ENCODE measurements at regions not wholly inside any gene's neighbourhood (a gene's known extent, or its start where the extent isn't known, plus 50 kb on each side); places are given as distances from the start of the nearest gene placed in this dataset.
A peak's percentile ranks its signal among the peaks of the same experiment; 100 is the strongest.

- POLR2A ChIA-PET, result no interaction called here
- CTCF ChIA-PET, result no interaction called here
- TF ChIP-seq CTCF (IDR thresholded peaks at IDR 0.05; ENCODE audit: low read depth, low read length), result no peak
- Histone ChIP-seq H3K4me3 (ENCODE audit: low read depth, low read length) (no peak overlapping the region), H3K27ac (ENCODE audit: low read depth, low read length) (no peak overlapping the region), H3K27me3 (ENCODE audit: control insufficient read depth, insufficient read depth, low read length) (no peaks in the 10 kb centered on the region), H3K9me3 (ENCODE audit: control insufficient read depth, insufficient read depth, low read length) (no peaks in the 10 kb centered on the region)
- no peak for DNase-seq (ENCODE audit: low read depth, low spot score)
Measured at GRCh38 chr3:59131016-59131766, 81.4 kb upstream of the CFAP20DC start.

- POLR2A ChIA-PET, result no interaction called here
- CTCF ChIA-PET, result interaction anchor here (0.6 to 2.1 kb wide), 2 partner anchors 134 to 305 kb away, joined by 3 to 6 read pairs; no protein-coding TSS in a partner anchor
- H3K9me3 ChIP-seq (ENCODE audit: control insufficient read depth, insufficient read depth, low read length), result no peaks in the 10 kb centered on the region
- no peak overlapping the region for H3K4me3 ChIP-seq (ENCODE audit: low read depth, low read length)
- H3K27me3 ChIP-seq (ENCODE audit: control insufficient read depth, insufficient read depth, low read length), result no peaks in the 10 kb centered on the region
- DNase-seq (ENCODE audit: low read depth, low spot score), result no peak
- H3K27ac ChIP-seq (ENCODE audit: low read depth, low read length), result no peak overlapping the region
- TF ChIP-seq CTCF (IDR thresholded peaks at IDR 0.05; ENCODE audit: low read depth, low read length), result no peak
Measured at GRCh38 chr3:59128685-59129084, 78.9 kb upstream of the CFAP20DC start.

GRCh38 chr3:59127071-59127470 is 77.2 kb upstream of the CFAP20DC start:
- ChIA-PET POLR2A (interaction anchor here (1.4 kb wide), 1 partner anchor 129 kb away, joined by 3 read pairs; no protein-coding TSS in a partner anchor), CTCF (interaction anchor here (0.9 to 2.1 kb wide), 3 partner anchors 21 to 303 kb away, joined by 4 to 6 read pairs (median 4); no protein-coding TSS in a partner anchor)
- TF ChIP-seq CTCF (IDR thresholded peaks at IDR 0.05; ENCODE audit: low read depth, low read length), result no peak
- H3K4me3 ChIP-seq (ENCODE audit: low read depth, low read length), result no peak overlapping the region
- no peak overlapping the region for H3K27ac ChIP-seq (ENCODE audit: low read depth, low read length)
- no peaks in the 10 kb centered on the region for H3K9me3 ChIP-seq (ENCODE audit: control insufficient read depth, insufficient read depth, low read length)
- no peaks in the 10 kb centered on the region for H3K27me3 ChIP-seq (ENCODE audit: control insufficient read depth, insufficient read depth, low read length)
- peak; percentile 29 for DNase-seq (ENCODE audit: low read depth, low spot score)

GRCh38 chr3:59126446-59126845 is 76.6 kb upstream of the CFAP20DC start:
- ChIA-PET POLR2A (interaction anchor here (1.4 kb wide), 1 partner anchor 128 kb away, joined by 3 read pairs; no protein-coding TSS in a partner anchor), CTCF (no interaction called here)

More at GRCh38 chr3:59126446-59126845, 76.6 kb upstream of the CFAP20DC start:
- no peak overlapping the region for H3K4me3 ChIP-seq (ENCODE audit: low read depth, low read length)
- H3K27ac ChIP-seq (ENCODE audit: low read depth, low read length), result no peak overlapping the region
- no peaks in the 10 kb centered on the region for H3K27me3 ChIP-seq (ENCODE audit: control insufficient read depth, insufficient read depth, low read length)
- TF ChIP-seq CTCF (IDR thresholded peaks at IDR 0.05; ENCODE audit: low read depth, low read length), result no peak
- H3K9me3 ChIP-seq (ENCODE audit: control insufficient read depth, insufficient read depth, low read length), result no peaks in the 10 kb centered on the region
- DNase-seq (ENCODE audit: low read depth, low spot score), result no peak
